ENCODE measurements at regions not wholly inside any gene's neighbourhood (a gene's known extent, or its start where the extent isn't known, plus 50 kb on each side); places are given as distances from the start of the nearest gene placed in this dataset.

GRCh38 chr5:136605638-136606037 lies 240.3 kb upstream of the TRPC7 start:
- TF ChIP-seq CTCF (IDR thresholded peaks at IDR 0.05; ENCODE audit: low read length) = no peak
- no peak for TF ChIP-seq EZH2 (optimal IDR thresholded peaks at IDR 0.05; ENCODE audit: low read depth, low read length)
- TF ChIP-seq EZH2phosphoT487 (IDR thresholded peaks at IDR 0.05; ENCODE audit: low read length) = no peak
